Esophagus muscularis mucosa (tissue), 4 donors: ENCODE measurements at regions not wholly inside any gene's neighbourhood (a gene's known extent, or its start where the extent isn't known, plus 50 kb on each side); places are given as distances from the start of the nearest gene placed in this dataset.

Experiments used
- CTCF ChIP-seq, 3 experiments: fragments of 200-600 bp in 2 of 3; fragments of 450-650 bp in 1 of 3; sonication (generic) in 2 of 3; IDR thresholded peaks; one replicate each; pipeline ENCODE4 v1.5.1; 2017 to 2019; ENCODE audit warnings: antibody characterized with exemption in 3 of 3, mild to moderate bottlenecking in 2 of 3, moderate library complexity in 1 of 3
- EP300 ChIP-seq: sonication (generic); formaldehyde crosslinking; IDR thresholded peaks from one replicate; pipeline ENCODE4 v1.6.1; 2017; ENCODE audit warnings: antibody characterized with exemption
- POLR2A ChIP-seq: fragments of 450-650 bp; IDR thresholded peaks from one replicate; pipeline ENCODE4 v1.6.1; 2017; ENCODE audit warnings: antibody characterized with exemption, moderate library complexity, mild to moderate bottlenecking, low read depth

DNA sequence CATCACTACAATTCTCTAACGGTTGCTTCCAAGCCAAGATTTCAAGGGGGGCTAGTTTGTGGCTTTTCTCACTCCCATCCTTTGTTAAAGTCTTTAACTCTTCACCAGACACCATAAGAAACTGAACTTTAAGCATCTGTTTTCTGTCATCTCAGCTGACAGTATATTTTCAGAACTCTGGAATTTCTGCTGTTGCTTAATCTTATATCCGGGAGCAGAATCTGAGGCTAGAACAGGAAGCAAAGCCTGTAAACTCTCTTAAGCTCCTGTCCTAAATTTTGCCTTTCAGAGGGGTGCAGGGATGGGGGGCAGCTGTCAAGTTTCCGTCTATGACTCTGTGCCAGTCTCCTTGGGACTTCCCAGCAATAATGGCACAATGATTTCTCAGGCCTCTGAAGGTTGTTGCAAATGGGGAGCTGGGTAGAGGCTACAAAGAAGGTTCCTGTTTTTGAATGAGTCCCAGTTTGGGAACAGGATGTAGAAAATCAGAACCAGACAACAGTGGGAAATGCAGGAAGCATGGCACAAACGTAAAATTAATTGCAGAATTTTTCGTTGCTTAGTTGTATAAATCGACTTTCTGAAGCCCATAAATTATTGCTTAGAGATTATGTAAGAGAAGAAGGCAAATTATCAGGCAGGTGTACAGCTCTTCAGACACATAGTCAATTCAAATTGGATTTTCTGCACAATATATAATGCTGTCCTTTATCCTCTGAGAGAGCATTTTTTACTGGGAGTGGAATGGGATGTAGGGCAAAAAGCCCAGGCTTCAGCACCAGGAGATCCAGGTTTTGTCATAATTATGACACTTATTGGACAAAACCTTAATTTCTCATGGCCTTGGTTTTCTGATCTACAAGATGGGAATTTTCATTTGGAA, 430.9 kb downstream of the DMAC1 start:
- TF ChIP-seq CTCF (IDR thresholded peaks at IDR 0.05): no peak
- TF ChIP-seq POLR2A: no peak
- TF ChIP-seq EP300: no peak
